ENCODE measurements at regions not wholly inside any gene's neighbourhood (a gene's known extent, or its start where the extent isn't known, plus 50 kb on each side); places are given as distances from the start of the nearest gene placed in this dataset.

DNA sequence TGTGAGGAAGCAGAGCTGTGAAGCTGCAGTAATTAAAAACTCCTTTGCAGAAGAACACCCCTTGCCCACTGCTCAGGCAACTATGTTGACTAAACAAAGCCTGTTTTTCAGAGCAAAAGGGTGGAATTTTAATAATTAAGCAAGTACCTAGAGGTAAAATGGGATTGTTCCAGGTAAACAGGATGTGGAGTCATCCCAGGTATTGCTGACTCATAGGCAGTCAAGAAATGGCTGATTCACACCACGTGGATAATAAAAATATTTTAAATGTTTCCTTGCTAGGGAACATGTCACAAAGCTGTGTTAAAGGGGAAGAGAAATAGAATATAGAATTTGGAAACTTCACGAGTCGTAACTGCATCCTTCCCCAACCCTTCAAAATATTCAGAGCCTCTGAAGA lies 491.8 kb downstream of the BTBD3 start:
- Mint-ChIP-seq H3K4me3 (ENCODE audit: low read depth) (no peak overlapping the region), H3K27ac (no peak overlapping the region), H3K4me1 (ENCODE audit: low read depth) (peaks cover 1% of the 10 kb centered on the region), H3K9me3 (ENCODE audit: low read depth) (peaks cover 25% of the 10 kb centered on the region), H3K36me3 (ENCODE audit: insufficient read depth) (no peaks in the 10 kb centered on the region), H3K27me3 (no peaks in the 10 kb centered on the region)
- no peak for DNase-seq (ENCODE audit: low spot score, unreplicated experiment)
- TF ChIP-seq, protein P1, sequence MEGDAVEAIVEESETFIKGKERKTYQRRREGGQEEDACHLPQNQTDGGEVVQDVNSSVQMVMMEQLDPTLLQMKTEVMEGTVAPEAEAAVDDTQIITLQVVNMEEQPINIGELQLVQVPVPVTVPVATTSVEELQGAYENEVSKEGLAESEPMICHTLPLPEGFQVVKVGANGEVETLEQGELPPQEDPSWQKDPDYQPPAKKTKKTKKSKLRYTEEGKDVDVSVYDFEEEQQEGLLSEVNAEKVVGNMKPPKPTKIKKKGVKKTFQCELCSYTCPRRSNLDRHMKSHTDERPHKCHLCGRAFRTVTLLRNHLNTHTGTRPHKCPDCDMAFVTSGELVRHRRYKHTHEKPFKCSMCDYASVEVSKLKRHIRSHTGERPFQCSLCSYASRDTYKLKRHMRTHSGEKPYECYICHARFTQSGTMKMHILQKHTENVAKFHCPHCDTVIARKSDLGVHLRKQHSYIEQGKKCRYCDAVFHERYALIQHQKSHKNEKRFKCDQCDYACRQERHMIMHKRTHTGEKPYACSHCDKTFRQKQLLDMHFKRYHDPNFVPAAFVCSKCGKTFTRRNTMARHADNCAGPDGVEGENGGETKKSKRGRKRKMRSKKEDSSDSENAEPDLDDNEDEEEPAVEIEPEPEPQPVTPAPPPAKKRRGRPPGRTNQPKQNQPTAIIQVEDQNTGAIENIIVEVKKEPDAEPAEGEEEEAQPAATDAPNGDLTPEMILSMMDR (IDR thresholded peaks at IDR 0.05; ENCODE audit: unreplicated experiment): no peak

DNA sequence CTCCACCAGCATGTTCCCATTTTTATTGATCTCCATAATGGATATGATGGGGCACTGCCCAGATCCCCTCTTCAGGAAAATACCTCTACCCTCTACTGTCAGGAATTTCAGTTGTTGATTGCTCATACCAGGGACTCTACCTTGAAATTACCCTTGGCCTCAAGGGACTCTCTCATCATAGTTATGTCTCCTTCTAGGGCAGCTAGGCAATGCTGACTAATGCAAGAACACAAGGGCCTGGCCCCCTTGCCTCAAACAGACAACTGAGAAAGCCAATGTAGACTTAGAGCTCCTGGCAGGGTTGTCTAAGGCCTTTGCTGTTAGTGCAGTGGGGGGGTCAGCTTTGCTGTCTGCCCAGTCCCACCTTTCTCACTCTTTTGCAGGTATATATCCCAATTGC lies 493.1 kb downstream of the BTBD3 start:
- peaks cover 13% of the 10 kb centered on the region for H3K4me1 Mint-ChIP-seq (ENCODE audit: low read depth)
- DNase-seq (ENCODE audit: low spot score, unreplicated experiment): no peak
- TF ChIP-seq, protein P1 (IDR thresholded peaks at IDR 0.05; ENCODE audit: unreplicated experiment): no peak
- no peak overlapping the region for H3K4me3 Mint-ChIP-seq (ENCODE audit: low read depth)
- H3K36me3 Mint-ChIP-seq (ENCODE audit: insufficient read depth): no peaks in the 10 kb centered on the region
- peaks cover 21% of the 10 kb centered on the region for H3K9me3 Mint-ChIP-seq (ENCODE audit: low read depth)
- no peaks in the 10 kb centered on the region for H3K27me3 Mint-ChIP-seq
- no peak overlapping the region for H3K27ac Mint-ChIP-seq

DNA sequence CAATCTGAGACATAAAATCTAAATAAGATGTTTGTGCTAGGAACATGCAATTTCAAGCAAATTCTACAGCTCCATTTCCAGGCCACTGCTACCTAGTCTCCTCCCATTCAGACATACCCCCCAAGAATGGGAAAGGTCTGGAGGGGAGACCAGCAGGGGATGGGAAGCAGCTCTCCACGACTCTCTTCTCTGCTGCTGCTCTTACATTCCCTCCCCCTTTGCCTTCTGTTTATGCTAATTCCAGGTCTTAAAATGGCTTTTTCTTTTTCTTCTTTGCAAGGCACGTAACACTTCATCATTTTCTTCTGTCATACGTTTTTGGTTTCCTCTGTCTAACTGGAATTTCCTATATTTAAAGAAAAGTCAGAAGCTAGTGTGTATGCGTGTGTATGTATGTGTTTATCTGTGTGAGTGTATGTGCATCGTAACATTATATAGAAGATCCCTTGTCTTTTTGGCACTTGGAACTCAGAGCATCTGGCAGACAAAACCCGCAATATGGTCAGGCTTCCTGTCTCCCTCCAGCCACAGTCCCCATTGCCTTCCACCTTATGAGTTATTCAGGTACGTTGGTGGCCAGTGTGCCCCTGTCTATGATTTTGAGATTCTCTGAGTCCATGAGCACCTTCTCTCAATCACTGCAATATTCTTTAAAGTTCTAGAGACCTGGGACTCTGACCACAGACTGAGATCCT lies 493.7 kb downstream of the BTBD3 start:
- no peak overlapping the region for H3K4me3 Mint-ChIP-seq (ENCODE audit: low read depth)

DNA sequence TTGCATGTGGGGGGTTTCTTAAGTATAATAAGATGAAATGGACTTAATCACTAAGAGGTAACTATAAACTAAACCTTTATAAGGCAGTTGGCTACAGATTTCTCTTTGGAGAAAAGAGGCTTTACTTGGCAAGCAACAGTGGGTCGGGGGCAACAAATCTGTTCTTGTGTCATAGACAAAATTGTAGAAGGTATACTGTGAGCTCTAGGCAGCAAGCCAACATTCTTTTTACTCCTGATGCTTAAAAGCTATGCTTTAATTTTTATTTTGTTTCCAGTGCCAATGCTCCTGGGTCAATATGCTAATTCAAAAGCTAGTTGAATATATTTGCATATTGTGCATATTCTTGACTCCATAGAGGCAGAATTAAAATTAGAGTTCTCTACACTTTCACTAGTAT lies 495.4 kb downstream of the BTBD3 start:
- H3K4me1 Mint-ChIP-seq (ENCODE audit: low read depth): peaks cover 16% of the 10 kb centered on the region
- H3K36me3 Mint-ChIP-seq (ENCODE audit: insufficient read depth): no peaks in the 10 kb centered on the region
- no peak overlapping the region for H3K27ac Mint-ChIP-seq
- H3K27me3 Mint-ChIP-seq: no peaks in the 10 kb centered on the region
- H3K4me3 Mint-ChIP-seq (ENCODE audit: low read depth): no peak overlapping the region
- TF ChIP-seq, protein P1 (IDR thresholded peaks at IDR 0.05; ENCODE audit: unreplicated experiment): no peak
- DNase-seq (ENCODE audit: low spot score, unreplicated experiment): no peak
- peaks cover 6% of the 10 kb centered on the region for H3K9me3 Mint-ChIP-seq (ENCODE audit: low read depth)

More for the DNA sequence above, 493.7 kb downstream of the BTBD3 start:
- H3K27ac Mint-ChIP-seq: no peak overlapping the region
- no peak for DNase-seq (ENCODE audit: low spot score, unreplicated experiment)
- peaks cover 15% of the 10 kb centered on the region for H3K4me1 Mint-ChIP-seq (ENCODE audit: low read depth)
- TF ChIP-seq, protein P1 (IDR thresholded peaks at IDR 0.05; ENCODE audit: unreplicated experiment): no peak
- H3K27me3 Mint-ChIP-seq: no peaks in the 10 kb centered on the region
- H3K36me3 Mint-ChIP-seq (ENCODE audit: insufficient read depth): no peaks in the 10 kb centered on the region
- peaks cover 17% of the 10 kb centered on the region for H3K9me3 Mint-ChIP-seq (ENCODE audit: low read depth)

DNA sequence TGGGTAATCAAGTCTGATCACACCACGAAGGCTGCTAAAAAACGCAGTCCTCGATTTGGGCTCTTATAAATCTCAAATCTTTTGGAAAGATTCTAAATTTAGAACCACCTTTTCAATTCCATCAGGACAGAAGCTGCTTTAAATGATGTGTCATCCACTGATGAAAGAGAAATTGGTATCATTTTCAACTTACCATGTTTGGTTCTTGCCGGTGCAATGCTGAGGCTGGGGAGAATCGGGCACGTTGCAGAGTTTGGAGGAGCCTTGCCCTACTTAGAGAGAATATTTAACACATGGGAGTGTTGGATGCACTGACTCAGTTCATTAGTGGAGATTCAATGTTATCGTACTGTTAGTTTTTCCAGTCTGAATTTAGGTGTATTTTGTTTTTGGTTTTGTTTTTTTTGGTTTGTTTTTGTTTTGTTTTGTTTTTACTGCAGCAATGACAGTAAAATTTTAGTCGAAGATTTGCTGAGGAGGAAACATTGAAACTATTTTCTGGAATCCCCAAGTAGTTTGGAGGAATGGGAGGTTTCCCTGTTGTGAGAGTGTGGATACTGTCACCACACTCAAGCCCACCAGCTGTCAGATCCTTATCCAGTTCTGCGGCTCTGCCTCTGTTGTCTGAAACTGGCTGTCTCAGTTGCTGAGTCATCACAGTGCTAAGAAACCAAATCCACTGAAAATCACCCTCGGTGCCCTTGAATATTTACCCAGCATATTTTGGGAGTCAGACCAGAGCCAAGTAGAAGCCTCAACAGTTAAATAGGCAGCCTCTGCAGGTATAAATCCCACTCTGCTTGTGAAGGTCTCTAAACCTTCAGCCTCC lies 497.0 kb downstream of the BTBD3 start:
- H3K27me3 Mint-ChIP-seq: no peaks in the 10 kb centered on the region
- no peaks in the 10 kb centered on the region for H3K36me3 Mint-ChIP-seq (ENCODE audit: insufficient read depth)
- DNase-seq (ENCODE audit: low spot score, unreplicated experiment): no peak
- TF ChIP-seq, protein P1 (IDR thresholded peaks at IDR 0.05; ENCODE audit: unreplicated experiment): no peak
- peaks cover 17% of the 10 kb centered on the region for H3K4me1 Mint-ChIP-seq (ENCODE audit: low read depth)
- H3K27ac Mint-ChIP-seq: no peak overlapping the region
- H3K4me3 Mint-ChIP-seq (ENCODE audit: low read depth): no peak overlapping the region
- no peaks in the 10 kb centered on the region for H3K9me3 Mint-ChIP-seq (ENCODE audit: low read depth)

Data from progenitor cell of endocrine pancreas (in vitro differentiated cells).